ENCODE measurements at regions not wholly inside any gene's neighbourhood (a gene's known extent, or its start where the extent isn't known, plus 50 kb on each side); places are given as distances from the start of the nearest gene placed in this dataset.
"Not testable (repeated sequence)": the region's sequence is repeated elsewhere in the genome, so short reads cannot be mapped to it uniquely, and the experiment has no call there.

GRCh38 chrX:40788698-40789097 is 53.4 kb upstream of the MED14 start:
- not testable (repeated sequence) for DNase-seq (ENCODE audit: low read depth)

- DNase-seq (ENCODE audit: low read depth) = no peak
Observed at GRCh38 chrX:40792433-40792832, 57.1 kb upstream of the MED14 start.

- not testable (repeated sequence) for DNase-seq (ENCODE audit: low read depth)
Observed at GRCh38 chrX:40794829-40795130, 59.4 kb upstream of the MED14 start.

- not testable (repeated sequence) for DNase-seq (ENCODE audit: low read depth)
Observed at GRCh38 chrX:40799745-40800144, 64.4 kb upstream of the MED14 start.

GRCh38 chrX:40805404-40805803 is 70.1 kb upstream of the MED14 start:
- DNase-seq (ENCODE audit: low read depth) = no peak

GRCh38 chrX:40806513-40807220 is 71.3 kb upstream of the MED14 start:
- no peak for DNase-seq (ENCODE audit: low read depth)

GRCh38 chrX:40807384-40807783 is 72.0 kb upstream of the MED14 start:
- no peak for DNase-seq (ENCODE audit: low read depth)

- DNase-seq (ENCODE audit: low read depth) = no peak
Observed at GRCh38 chrX:40808203-40808602, 72.9 kb upstream of the MED14 start.

GRCh38 chrX:40809210-40809609 is 73.9 kb upstream of the MED14 start:
- DNase-seq (ENCODE audit: low read depth) = peak; percentile 7

- DNase-seq (ENCODE audit: low read depth) = not testable (repeated sequence)
Observed at GRCh38 chrX:40815045-40815444, 79.7 kb upstream of the MED14 start.

GRCh38 chrX:40816906-40817305 is 81.6 kb upstream of the MED14 start:
- no peak for DNase-seq (ENCODE audit: low read depth)

- no peak for DNase-seq (ENCODE audit: low read depth)
Observed at GRCh38 chrX:40818236-40818635, 82.9 kb upstream of the MED14 start.

GRCh38 chrX:40821780-40822179 is 86.4 kb upstream of the MED14 start:
- no peak for DNase-seq (ENCODE audit: low read depth)

- no peak for DNase-seq (ENCODE audit: low read depth)
Observed at GRCh38 chrX:40827331-40827730, 92.0 kb upstream of the MED14 start.

- no peak for DNase-seq (ENCODE audit: low read depth)
Observed at GRCh38 chrX:40831750-40832149, 96.4 kb upstream of the MED14 start.

GRCh38 chrX:40832723-40833122 is 97.4 kb upstream of the MED14 start:
- no peak for DNase-seq (ENCODE audit: low read depth)

GRCh38 chrX:40834225-40834624 is 98.9 kb upstream of the MED14 start:
- no peak for DNase-seq (ENCODE audit: low read depth)

- DNase-seq (ENCODE audit: low read depth) = no peak
Observed at GRCh38 chrX:40835526-40835925, 100.2 kb upstream of the MED14 start.

GRCh38 chrX:40843643-40844042 is 108.3 kb upstream of the MED14 start:
- DNase-seq (ENCODE audit: low read depth) = no peak

GRCh38 chrX:40844471-40844870 is 109.1 kb upstream of the MED14 start:
- DNase-seq (ENCODE audit: low read depth) = no peak

- peak; percentile 84 for DNase-seq (ENCODE audit: low read depth)
Observed at GRCh38 chrX:40845331-40845911, 110.1 kb upstream of the MED14 start.

- no peak for DNase-seq (ENCODE audit: low read depth)
Observed at GRCh38 chrX:40849906-40850823, 114.8 kb upstream of the MED14 start.

- no peak for DNase-seq (ENCODE audit: low read depth)
Observed at GRCh38 chrX:40852586-40852985, 117.2 kb upstream of the MED14 start.
